HG03575 (cell line): ENCODE measurements at regions not wholly inside any gene's neighbourhood (a gene's known extent, or its start where the extent isn't known, plus 50 kb on each side); places are given as distances from the start of the nearest gene placed in this dataset.
"Not testable (repeated sequence)": the region's sequence is repeated elsewhere in the genome, so short reads cannot be mapped to it uniquely, and the experiment has no call there.

ENCODE experiments used
- ATAC-seq: cut with Tn5 transposase; IDR thresholded peaks from one replicate; pipeline ENCODE4 v1.9.1; 2021; ENCODE audit not compliant: unreplicated experiment, insufficient number of reproducible peaks, low FRiP score; ENCODE audit errors: extremely low read depth

DNA sequence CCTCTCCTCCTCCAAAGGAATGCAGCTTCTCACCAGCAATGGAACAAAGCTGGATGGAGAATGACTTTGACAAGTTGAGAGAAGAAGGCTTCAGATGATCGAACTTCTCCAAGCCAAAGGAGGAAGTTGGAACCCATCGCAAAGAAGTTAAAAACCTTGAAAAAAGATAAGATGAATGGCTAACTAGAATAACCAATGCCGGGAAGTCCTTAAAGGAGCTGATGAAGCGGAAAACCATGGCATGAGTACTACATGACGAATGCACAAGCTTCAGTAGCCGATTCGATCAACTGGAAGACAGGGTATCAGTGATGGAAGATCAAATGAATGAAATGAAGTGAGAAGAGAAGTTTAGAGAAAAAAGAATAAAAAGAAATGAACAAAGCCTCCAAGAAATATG, 629.2 kb upstream of the PABPC4L start:
- ATAC-seq: not testable (repeated sequence)

DNA sequence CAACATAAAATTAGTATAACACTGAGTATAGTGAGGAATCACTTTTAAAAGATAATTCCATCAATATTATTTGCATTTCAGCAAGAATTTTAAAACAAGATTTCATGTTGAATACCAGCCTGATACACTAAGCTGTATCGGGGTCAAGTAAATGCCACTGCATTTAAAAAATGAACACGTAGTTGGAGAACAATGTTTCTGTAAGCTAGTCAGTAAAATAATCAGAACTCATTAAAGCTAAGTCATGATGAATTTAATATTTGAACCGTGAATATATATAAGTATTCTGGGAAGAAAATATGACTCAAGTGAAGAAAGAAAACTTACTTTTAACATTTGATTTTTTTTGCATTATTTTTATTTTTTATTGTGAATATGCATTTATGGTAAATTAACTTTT, 611.0 kb upstream of the PABPC4L start:
- no peak for ATAC-seq

DNA sequence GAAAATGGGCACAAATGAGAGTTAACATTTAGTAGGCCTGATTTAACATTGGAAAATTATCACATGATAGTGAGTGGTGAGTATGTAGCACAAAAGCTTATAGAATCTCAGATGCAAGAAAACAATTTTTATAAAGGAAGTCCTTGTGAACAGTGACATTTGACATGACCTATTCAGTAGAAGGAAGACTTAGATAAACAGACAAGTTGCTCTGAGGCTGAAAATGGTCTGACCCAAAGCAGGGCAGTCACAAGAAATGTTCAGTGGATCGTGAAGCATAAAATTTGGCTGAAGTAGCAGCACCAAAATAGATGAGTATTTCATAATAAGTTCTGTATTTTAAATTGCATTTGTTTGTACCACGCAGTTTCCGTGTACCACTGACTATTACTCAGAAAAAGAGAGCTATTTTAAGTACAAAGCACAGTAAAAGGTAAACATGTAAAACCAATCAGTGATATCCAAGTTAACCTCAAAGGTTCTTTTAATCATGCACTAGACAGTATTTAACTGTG, 605.7 kb upstream of the PABPC4L start:
- no peak for ATAC-seq

DNA sequence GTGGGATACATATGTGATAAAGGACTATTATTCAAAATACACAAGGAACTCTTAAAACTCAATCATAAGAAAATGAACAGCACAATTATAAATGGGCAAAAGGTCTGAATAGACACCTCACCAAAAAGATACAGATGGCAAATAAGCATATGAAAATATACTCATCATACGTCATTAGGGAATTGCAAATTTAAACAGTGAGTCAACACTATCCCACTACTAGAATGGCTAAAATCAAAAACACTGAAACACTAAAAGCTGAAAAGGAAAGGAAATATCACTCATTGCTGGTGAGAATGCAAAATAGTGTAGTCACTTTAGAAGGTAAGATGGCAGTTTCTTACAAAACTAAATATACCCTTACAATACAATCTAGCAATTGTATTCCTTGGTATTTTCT, 597.0 kb upstream of the PABPC4L start:
- ATAC-seq: no peak

DNA sequence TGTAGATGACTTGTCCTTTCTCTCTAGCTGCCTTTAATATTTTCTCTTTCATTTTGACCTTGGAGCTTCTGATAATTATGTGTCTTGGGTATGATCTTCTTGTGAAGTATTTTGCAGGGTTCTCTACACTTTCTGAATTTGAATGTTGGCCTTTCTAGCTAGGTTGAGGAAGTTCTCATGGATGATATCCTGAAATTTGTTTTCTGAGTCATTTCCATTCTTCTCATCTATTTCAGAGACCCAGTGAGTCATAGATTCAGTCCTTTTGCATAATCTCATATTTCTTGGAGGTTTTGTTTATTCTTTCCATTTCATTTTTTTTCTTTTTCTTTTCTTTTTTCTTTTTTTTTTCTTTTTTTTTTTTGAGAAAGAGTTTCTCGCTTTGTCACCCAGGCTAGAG, 585.7 kb upstream of the PABPC4L start:
- ATAC-seq: no peak

DNA sequence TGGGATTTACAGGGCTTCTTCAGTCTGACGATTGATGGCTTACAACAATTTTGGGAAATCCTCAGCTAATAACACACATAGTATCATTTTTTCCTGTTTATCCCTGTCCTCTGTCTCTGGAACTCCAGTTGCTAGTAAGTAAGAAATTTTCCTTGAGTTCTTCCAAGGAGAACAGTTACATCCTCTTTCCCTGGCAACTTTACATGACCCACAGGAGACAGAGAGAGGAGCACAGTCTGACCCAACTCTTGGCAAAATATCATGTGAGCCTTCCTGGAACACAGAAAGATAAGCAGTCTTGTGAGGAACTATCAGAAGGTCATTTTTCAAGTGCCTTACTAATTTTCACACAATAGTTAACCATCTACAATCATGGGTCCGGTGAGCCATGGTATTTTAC, 578.7 kb upstream of the PABPC4L start:
- ATAC-seq: no peak

DNA sequence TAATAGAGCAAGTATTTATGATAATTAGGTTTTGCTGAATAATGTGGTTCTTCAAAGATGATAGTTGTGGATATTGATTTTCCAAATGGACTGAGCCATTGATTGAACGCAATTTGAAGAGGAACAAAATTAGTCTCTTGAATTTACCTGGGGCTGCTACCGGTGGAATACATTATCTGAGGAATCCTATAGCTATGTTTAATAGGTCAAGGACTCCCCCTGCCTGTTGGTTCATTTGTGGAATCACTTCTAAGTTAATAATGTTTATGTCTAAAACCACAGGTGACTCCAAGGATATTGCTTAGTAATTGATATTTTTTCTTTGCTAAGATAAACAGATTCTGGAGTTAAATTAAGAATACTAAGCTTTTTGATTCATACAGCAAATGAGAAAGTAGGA, 576.0 kb upstream of the PABPC4L start:
- no peak for ATAC-seq

DNA sequence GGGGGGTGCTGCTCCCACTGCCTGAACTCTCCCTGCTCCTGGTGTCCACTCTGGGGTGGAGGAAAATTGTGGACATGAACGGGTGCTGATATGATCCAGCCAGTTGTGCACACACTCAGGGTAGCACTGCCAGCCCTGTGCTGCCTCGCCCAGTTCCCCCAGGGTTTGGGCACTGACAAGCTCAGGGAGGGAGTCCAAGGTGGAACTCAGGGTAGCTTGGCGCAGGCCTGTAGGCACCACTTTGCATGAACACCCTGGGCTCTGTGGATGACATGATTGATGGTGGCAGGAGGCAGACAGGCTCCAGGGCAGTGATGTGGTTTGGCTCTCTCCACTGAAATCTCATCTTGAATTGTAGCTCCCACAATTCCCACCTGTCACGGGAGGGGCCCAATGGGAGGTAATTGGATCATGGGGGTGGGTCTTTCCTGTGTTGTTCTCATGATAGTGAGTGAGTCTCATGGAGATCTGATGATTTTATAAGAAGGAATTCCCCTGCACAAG, 572.0 kb upstream of the PABPC4L start:
- no peak for ATAC-seq

DNA sequence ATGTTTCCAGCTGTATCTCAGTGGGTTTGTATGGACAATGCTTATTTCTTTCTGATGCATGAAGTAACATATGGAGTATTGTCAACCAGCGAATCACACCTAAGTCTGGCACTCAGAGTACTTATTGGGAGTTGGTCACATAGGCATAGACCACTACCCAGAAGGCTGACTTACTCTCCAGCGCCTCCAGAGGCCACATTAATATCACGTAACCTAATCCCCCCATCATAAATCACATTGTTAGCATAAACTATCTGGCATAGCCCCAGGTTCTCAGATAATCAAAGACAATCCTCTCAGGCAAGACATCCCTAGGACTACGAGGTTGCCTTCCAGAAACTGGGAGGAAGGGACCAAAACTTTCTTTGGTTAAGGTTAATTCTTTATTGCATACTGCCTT, 560.5 kb upstream of the PABPC4L start:
- peak; percentile 68 for ATAC-seq

DNA sequence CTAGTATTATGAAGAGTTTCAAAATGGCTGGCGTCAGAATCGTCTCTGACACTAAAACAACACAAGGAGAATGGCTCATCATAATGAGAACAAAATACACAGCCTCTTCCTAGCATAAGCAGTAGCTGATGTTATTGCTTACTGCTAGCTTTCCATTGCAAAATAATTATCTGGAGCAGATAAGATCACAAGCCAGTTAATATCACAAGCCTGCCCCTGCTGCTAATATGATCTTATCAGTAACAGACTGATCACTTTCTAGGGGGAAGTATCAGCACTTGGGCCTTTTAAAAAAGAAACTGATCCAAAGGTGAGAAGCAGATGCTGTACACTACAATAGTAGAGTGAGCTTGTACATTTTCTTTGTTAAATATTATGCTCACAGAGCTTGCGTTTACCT, 554.8 kb upstream of the PABPC4L start:
- no peak for ATAC-seq

DNA sequence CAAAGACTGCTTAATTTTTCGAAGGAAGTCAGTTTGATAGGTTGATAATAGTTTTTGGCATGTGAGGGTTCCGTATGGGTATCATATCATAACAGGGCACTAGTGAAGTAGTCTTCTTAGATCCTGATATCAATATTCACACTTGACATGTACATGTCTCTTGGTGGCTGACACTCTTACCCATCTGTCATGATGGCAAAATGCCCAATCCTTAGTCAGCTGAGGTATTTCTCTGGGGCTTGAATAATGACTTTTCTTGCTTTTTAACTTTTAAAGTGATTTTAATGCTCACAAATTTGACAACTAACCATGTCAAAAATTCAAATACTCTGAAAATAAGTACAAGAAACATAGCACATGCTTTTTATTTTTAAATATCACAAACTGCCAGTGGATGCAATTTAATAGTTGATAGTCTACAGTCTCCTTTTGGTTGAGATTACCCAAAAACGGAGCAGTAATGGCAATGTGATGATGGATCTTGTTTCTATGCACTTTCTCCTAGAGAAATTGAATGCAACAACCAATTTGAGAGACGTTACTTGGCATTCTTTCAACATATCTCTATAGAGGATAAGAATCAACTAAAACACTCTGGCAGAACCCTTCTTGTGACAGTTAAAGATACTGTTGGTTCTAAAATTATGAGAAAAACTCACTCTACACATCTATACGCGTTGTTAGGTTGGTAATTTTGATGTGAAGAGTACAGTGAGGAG, 552.9 kb upstream of the PABPC4L start:
- no peak for ATAC-seq

DNA sequence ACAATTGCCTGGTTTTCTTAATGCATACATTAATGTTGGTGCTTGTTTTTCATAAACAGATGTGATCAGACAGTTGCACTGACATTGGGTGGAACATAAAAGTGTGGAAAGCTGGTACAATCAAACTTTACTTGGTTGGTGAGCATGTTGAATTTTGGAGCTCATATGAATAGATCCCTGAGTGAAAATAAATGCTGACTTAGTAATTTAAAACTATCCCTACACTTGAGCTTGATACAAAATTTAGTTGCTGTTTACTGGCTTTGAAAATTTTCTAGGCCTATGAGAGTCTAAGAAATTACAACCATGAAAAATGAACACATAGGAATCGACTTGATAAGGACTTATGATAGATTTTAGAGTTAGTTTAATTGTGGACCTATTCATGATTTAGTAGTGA, 551.8 kb upstream of the PABPC4L start:
- no peak for ATAC-seq

DNA sequence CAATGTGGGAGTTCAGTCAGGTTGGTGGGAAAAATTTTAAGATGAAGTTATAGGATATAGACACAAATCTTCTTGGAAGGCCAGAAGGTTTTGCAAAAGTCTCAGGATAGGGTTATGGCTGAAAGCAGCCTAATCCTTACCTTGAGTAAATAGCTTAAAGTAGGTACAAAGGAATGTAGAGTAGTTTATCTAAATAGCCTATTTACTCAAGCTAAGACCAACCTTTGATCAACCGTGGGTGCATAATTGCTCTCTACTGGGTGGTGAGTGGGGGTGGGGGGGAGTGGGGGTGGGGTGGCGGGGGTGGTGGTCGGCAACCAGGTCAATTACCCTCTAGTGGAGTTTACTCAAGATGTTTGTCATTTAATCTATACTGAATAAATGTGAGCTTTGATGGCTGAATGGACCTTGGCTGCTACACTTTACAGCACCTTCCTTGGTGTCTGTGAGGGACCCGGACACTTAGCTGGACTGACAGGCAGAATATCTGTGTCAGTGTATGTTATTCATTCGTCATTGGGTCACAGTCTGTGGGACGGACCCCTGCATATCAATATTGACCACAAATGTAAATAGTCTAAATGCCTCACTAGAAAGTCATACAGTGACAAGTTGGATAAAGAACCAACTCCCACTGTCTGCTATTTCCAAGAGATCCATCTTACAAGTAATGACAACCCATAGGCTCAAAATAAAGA, 545.7 kb upstream of the PABPC4L start:
- ATAC-seq: no peak

DNA sequence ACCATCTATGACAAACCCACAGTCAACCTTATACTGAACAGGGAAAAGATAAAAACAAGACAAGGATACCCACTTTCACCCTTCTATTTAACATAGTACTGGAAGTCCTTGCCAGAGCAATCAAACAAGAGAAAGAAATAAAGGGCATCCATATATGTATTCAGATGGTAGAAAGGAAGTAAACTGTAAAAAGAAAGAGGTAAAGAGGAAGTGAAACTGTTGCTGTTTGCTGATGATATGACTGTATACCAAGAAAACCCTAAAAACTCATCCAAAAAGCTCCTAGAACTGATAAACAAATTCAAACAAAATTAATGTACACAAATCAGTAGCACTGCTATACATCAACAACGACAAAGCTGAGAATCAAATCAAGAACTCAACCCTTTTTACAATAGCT, 538.7 kb upstream of the PABPC4L start:
- ATAC-seq: no peak

DNA sequence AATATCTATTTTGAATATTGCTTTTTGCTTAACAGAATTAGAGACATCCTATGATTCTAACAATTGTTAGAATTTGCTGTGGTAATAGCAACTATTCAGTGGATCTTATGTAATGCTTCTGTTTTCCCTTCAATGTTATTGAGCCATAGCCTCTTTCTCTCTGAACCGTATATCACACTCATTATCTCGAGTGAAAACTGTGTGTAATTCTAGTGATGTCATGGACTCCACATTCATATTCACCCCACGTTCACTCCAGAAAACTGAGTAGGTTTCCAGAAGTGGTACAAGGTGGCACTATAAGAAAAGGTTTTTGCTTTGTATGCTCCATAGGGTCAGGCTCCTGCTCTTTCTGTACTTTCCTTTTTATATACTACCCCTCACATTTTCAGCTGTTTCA, 534.3 kb upstream of the PABPC4L start:
- ATAC-seq: no peak

DNA sequence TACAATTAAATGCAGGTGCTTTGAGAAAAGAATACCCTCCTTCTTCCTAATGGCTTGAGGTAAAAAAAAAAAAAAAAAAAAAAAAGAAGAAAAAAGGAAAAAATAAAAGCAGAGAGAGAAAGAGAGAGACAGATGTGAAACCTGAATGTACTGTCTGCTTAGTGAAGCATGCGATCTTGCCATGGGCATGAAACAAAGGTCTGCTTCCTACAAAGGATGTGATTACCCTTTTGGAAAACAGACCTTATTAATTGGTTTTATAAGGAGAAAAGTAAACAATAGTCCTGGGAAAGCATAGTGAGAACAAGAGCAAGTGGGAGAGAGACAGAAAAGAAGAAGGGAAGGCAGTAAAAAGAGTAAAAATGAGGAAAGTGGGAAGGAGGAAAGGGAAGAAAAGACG, 526.1 kb upstream of the PABPC4L start:
- ATAC-seq: no peak

DNA sequence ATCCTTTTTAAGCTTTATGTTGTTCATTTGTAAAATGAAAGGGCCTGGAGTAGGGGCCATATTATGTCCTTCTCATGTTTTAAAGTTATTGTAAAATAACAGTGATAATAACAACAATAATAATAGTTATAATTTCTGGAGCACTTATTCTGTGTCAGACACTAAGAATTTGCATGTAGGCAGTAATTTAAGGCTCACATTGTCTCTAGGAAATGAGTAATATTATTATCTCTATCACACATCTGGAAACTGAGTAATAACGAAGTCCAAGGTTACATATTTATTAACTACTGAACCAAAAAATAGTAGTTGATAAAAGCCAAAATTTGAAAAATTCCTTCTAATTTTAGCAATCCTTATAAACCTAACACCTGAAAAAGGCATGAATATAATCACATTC, 520.7 kb upstream of the PABPC4L start:
- no peak for ATAC-seq

DNA sequence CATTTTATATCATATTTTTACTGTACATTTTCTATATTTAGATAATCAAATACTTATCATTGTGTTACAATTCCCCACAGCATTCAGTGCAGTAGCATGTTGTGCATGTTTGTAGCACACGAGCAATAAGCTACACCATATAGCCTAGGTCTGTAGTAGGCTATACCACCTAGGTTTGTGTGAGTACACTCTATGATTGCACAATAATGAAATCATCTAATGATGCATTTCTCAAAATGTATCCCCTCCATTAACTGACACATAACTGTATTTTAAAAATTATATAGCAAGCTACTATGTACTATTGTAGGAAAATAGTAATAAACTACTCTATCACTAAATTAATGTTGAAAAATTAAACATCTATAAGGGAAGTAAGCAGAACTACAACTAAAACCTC, 518.4 kb upstream of the PABPC4L start:
- ATAC-seq: no peak

DNA sequence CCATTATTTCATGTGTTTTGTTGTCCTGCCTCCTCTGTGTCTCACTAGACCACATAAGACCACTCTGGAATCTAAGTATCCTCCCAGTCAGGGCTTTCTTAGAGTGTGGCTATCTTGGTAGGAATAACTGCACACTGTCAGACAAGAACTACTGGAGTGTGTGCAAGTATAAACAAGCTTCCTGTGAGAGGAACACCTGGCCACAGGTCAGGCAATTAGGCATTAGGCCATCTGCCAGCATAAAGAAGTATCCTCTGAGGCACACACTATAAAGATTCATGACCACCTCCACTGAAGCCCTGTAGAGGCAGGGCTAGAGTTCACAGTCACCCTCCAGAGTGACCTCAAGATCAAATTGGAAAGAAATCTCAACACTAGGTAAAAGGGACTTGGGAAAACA, 507.0 kb upstream of the PABPC4L start:
- no peak for ATAC-seq

DNA sequence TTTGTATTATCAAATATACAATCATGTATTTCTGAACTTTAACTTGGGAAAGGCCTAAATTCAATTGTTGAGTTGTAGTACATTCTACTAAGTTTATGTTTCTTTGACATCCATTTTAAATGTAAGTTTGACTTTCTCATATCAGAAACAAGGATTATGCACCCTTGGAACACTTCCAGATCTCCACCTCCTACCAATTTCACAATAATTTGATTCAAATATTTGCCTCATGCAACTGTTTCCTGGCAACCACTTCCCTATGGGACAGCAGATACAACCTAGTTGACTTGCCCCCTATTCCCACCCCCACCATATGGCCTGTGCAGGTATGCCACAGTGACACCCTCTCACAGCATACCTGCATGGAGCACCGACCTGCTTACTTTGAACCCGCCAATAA, 506.4 kb upstream of the PABPC4L start:
- ATAC-seq: no peak
